Stimulated activated memory B cell treated with anti-CD40 and anti-IgM and Interleukin-4, amounts not matched to agents 10 μg/mL and 1 μg/mL and 100 μg/mL, for 72 hours (primary cell): ENCODE measurements at regions not wholly inside any gene's neighbourhood (a gene's known extent, or its start where the extent isn't known, plus 50 kb on each side); places are given as distances from the start of the nearest gene placed in this dataset.

ENCODE experiments used
- ATAC-seq: fragments of 150-1000 bp; cut with Tn5 transposase; 2 replicates; pipeline ENCODE4 v1.10.0; 2021
- H3K27ac Mint-ChIP-seq: one replicate; pipeline ENCODE4 v1.8.0; 2022; ENCODE audit warnings: mild to moderate bottlenecking, mixed read lengths
- H3K27me3 Mint-ChIP-seq: one replicate; pipeline ENCODE4 v1.8.0; 2022; ENCODE audit warnings: mixed read lengths
- H3K36me3 Mint-ChIP-seq: one replicate; pipeline ENCODE4 v1.8.0; 2022; ENCODE audit warnings: mixed read lengths
- H3K4me1 Mint-ChIP-seq: one replicate; pipeline ENCODE4 v1.8.0; 2022; ENCODE audit warnings: mixed read lengths
- H3K4me3 Mint-ChIP-seq: one replicate; pipeline ENCODE4 v1.8.0; 2022; ENCODE audit warnings: mild to moderate bottlenecking, moderate library complexity, mixed read lengths
- H3K9me3 Mint-ChIP-seq: one replicate; pipeline ENCODE4 v1.8.0; 2022; ENCODE audit warnings: mixed read lengths

GRCh38 chr11:80849253-80849652 lies 1408.4 kb upstream of the TENM4 start:
- Mint-ChIP-seq H3K4me1 (peaks cover 9% of the 10 kb centered on the region), H3K9me3 (peaks cover 3% of the 10 kb centered on the region), H3K27ac (no peak overlapping the region), H3K27me3 (no peaks in the 10 kb centered on the region), H3K36me3 (no peaks in the 10 kb centered on the region), H3K4me3 (no peak overlapping the region)
- peak; percentile 56 for ATAC-seq

DNA sequence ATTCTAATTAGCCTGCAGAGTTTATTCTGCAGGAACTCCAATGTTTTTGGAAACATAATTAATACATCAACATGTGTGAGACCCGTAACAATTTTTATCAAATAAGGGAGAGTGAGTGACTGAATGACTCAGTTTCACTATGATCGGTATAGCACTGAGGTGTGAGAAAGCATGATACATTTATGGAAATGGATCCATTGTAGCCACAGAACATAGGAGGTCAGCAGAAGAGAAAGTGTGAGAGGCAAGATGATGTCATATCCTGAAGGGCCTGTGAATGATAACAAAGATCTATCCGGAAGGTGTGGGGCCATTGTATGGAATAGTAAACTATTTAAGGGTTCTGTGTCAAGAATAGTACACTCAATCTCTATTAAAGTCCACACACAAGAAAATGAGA lies 1406.1 kb upstream of the TENM4 start:
- ATAC-seq: no peak
- Mint-ChIP-seq H3K9me3 (peaks cover 3% of the 10 kb centered on the region), H3K4me3 (no peak overlapping the region), H3K36me3 (no peaks in the 10 kb centered on the region), H3K27ac (no peak overlapping the region), H3K4me1 (peaks cover 9% of the 10 kb centered on the region), H3K27me3 (no peaks in the 10 kb centered on the region)

GRCh38 chr11:80846442-80846841 lies 1405.6 kb upstream of the TENM4 start:
- peaks cover 3% of the 10 kb centered on the region for H3K9me3 Mint-ChIP-seq

DNA sequence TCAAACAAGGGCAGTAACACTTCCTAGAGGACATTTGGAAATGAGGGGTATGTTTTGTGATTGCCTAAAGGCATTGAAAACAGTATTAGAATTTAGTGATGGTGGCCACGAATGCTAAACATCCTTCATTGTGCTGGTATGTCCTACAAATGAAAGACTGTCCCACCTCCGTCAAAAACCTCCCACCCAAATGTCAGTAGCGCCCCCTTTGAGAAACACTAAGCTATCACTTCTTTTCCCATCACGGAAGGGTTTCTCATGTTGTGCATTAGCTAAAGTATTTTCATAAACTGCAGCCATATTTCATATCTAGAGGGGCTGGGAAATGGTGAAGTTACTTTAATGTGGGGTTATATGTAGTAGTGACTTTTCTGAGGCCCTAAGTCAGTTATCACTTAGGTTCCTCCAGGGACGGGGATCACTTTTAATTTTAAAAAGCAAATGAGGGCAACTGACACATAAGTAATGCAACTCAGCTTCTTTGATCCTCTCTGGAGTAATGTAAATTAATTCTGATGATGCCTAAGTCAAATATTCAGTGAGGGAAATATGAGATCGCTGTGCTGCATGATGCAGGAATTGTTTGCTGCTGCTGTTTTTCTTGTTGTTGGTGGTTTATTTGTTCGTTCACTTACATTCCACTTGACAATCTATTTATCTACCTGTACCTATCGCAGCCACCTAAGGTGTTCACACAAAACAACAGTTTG lies 1403.4 kb upstream of the TENM4 start:
- no peak overlapping the region for H3K4me3 Mint-ChIP-seq
- no peak for ATAC-seq
- no peak overlapping the region for H3K27ac Mint-ChIP-seq
- peaks cover 6% of the 10 kb centered on the region for H3K4me1 Mint-ChIP-seq
- no peaks in the 10 kb centered on the region for H3K9me3 Mint-ChIP-seq
- no peaks in the 10 kb centered on the region for H3K27me3 Mint-ChIP-seq
- no peaks in the 10 kb centered on the region for H3K36me3 Mint-ChIP-seq

More at GRCh38 chr11:80846442-80846841, 1405.6 kb upstream of the TENM4 start:
- Mint-ChIP-seq H3K4me3 (no peak overlapping the region), H3K4me1 (peaks cover 9% of the 10 kb centered on the region), H3K27ac (no peak overlapping the region), H3K27me3 (no peaks in the 10 kb centered on the region), H3K36me3 (no peaks in the 10 kb centered on the region)
- no peak for ATAC-seq

DNA sequence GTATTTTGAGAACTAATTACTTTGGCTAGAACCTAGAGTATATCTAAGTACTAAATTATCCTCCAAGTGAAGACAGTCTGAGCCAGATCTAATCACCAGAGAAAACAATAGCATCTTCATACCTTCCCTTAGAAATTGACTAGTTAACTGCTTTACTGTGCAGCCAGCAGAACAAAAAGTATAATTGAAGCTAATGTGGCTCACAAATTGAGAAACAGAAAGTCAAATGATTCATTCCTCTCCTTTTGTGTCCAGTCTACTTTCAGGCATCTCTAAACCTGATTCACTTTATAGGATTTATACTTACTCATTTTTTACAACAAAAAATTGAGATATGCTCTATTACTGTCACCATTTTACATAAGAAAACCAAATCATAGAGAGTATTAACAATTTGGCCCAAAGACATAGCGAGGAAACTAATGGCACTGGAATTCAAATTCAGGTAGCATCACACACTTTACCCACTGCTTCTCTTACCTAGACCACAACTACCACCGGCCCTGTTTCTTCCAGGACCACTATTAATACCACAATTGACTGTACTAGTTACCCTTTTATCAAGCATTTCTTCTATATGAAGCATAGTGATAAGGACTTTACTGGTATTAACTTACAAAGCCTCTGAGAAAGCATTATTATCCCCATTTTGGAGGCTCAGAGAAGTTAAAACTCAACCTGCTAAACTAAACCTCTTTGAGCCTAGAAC lies 1402.6 kb upstream of the TENM4 start:
- Mint-ChIP-seq H3K4me3 (no peak overlapping the region), H3K36me3 (no peaks in the 10 kb centered on the region), H3K4me1 (no peaks in the 10 kb centered on the region), H3K27me3 (no peaks in the 10 kb centered on the region), H3K9me3 (no peaks in the 10 kb centered on the region), H3K27ac (no peak overlapping the region)
- no peak for ATAC-seq

DNA sequence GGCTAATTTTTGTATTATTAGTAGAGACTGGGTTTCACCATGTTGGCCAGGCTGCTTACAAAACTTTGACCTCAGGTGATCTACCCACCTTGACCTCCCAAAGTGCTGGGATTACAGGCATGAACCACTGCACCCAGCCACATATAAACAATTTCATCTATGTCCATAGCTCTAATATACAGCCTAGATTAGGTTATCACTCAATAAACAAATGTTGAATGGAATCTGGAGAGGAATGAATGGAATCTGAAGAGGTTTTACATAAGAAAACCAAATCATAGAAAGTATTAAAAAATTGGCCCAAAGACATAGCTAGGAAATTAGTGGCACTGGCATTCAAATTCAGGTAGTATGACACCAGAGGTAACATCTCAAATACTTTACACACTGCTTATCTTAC lies 1401.4 kb upstream of the TENM4 start:
- no peaks in the 10 kb centered on the region for H3K4me1 Mint-ChIP-seq
- H3K4me3 Mint-ChIP-seq: no peak overlapping the region
- no peaks in the 10 kb centered on the region for H3K36me3 Mint-ChIP-seq
- H3K27ac Mint-ChIP-seq: no peak overlapping the region
- H3K9me3 Mint-ChIP-seq: peaks cover 2% of the 10 kb centered on the region
- ATAC-seq: no peak
- H3K27me3 Mint-ChIP-seq: no peaks in the 10 kb centered on the region

- no peaks in the 10 kb centered on the region for H3K27me3 Mint-ChIP-seq
- no peak overlapping the region for H3K27ac Mint-ChIP-seq
- H3K4me1 Mint-ChIP-seq: no peaks in the 10 kb centered on the region
- H3K4me3 Mint-ChIP-seq: no peak overlapping the region
- peaks cover 2% of the 10 kb centered on the region for H3K9me3 Mint-ChIP-seq
- ATAC-seq: no peak
- no peaks in the 10 kb centered on the region for H3K36me3 Mint-ChIP-seq
These were observed 1400.8 kb upstream of the TENM4 start for GRCh38 chr11:80841675-80842074.

DNA sequence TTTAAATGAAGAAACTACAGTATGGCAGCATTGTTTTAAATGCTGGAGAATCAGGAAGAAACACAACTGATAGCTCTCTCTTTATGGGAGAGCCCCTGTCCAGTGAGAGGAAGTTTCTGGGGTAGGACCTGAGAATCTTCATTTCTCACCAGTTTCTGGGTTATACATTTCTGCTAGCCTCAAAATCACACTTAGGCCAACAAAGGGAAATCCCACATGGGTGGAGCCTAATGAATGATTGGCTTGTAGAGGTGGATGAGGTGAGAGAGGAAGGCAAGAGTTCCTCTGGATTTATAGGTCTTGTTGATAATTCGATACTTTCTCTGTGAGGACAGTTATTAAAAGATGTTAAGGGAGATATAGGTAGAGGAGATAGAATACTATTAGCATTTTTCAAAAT lies 1397.3 kb upstream of the TENM4 start:
- H3K27ac Mint-ChIP-seq: no peak overlapping the region
- H3K4me1 Mint-ChIP-seq: no peaks in the 10 kb centered on the region
- no peak overlapping the region for H3K4me3 Mint-ChIP-seq
- H3K27me3 Mint-ChIP-seq: no peaks in the 10 kb centered on the region
- peaks cover 2% of the 10 kb centered on the region for H3K9me3 Mint-ChIP-seq
- no peaks in the 10 kb centered on the region for H3K36me3 Mint-ChIP-seq
- ATAC-seq: no peak

GRCh38 chr11:80837051-80837450 lies 1396.2 kb upstream of the TENM4 start:
- Mint-ChIP-seq H3K4me3 (no peak overlapping the region), H3K4me1 (no peaks in the 10 kb centered on the region), H3K9me3 (peaks cover 2% of the 10 kb centered on the region), H3K27ac (no peak overlapping the region), H3K27me3 (no peaks in the 10 kb centered on the region), H3K36me3 (no peaks in the 10 kb centered on the region)
- ATAC-seq: no peak

- Mint-ChIP-seq H3K4me1 (no peaks in the 10 kb centered on the region), H3K36me3 (no peaks in the 10 kb centered on the region), H3K9me3 (no peaks in the 10 kb centered on the region), H3K27me3 (no peaks in the 10 kb centered on the region), H3K4me3 (no peak overlapping the region), H3K27ac (no peak overlapping the region)
- no peak for ATAC-seq
These were observed 1390.5 kb upstream of the TENM4 start for GRCh38 chr11:80831374-80831773.

GRCh38 chr11:80827781-80828180 lies 1387.0 kb upstream of the TENM4 start:
- H3K27ac Mint-ChIP-seq: no peak overlapping the region
- no peak for ATAC-seq
- H3K27me3 Mint-ChIP-seq: no peaks in the 10 kb centered on the region
- H3K9me3 Mint-ChIP-seq: no peaks in the 10 kb centered on the region
- no peaks in the 10 kb centered on the region for H3K36me3 Mint-ChIP-seq
- H3K4me3 Mint-ChIP-seq: no peak overlapping the region
- H3K4me1 Mint-ChIP-seq: no peaks in the 10 kb centered on the region

DNA sequence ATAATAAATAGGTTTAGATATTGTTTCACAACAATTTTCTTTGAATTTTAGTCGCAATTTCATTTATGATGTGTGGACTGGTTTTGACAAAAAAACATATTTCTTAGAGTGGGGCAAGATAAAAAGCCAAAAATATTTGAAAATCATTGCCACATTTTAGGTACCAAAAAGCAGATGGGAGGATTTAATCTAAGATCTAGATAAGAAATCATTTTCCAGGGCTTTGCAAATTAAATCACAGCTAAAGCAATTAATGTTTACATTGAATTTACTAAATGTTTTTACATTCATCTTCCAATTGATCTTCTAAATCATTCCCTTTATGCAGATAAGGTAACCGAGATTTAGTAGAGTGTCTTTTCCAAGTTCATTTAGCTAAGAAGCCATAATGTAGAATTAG lies 1386.0 kb upstream of the TENM4 start:
- H3K4me1 Mint-ChIP-seq: no peaks in the 10 kb centered on the region
- H3K9me3 Mint-ChIP-seq: no peaks in the 10 kb centered on the region
- no peak overlapping the region for H3K27ac Mint-ChIP-seq
- no peaks in the 10 kb centered on the region for H3K27me3 Mint-ChIP-seq
- no peak for ATAC-seq
- no peak overlapping the region for H3K4me3 Mint-ChIP-seq
- no peaks in the 10 kb centered on the region for H3K36me3 Mint-ChIP-seq

GRCh38 chr11:80822308-80822707 lies 1381.5 kb upstream of the TENM4 start:
- no peak for ATAC-seq
- H3K27ac Mint-ChIP-seq: no peak overlapping the region
- no peaks in the 10 kb centered on the region for H3K36me3 Mint-ChIP-seq
- no peaks in the 10 kb centered on the region for H3K27me3 Mint-ChIP-seq
- H3K4me3 Mint-ChIP-seq: no peak overlapping the region
- no peaks in the 10 kb centered on the region for H3K4me1 Mint-ChIP-seq
- H3K9me3 Mint-ChIP-seq: no peaks in the 10 kb centered on the region

- Mint-ChIP-seq H3K9me3 (no peaks in the 10 kb centered on the region), H3K36me3 (no peaks in the 10 kb centered on the region), H3K4me1 (peaks cover 19% of the 10 kb centered on the region), H3K27me3 (no peaks in the 10 kb centered on the region), H3K27ac (no peak overlapping the region), H3K4me3 (no peak overlapping the region)
- ATAC-seq: no peak
These were observed 1378.4 kb upstream of the TENM4 start for GRCh38 chr11:80819271-80819670.

GRCh38 chr11:80816966-80817365 lies 1376.1 kb upstream of the TENM4 start:
- peak overlapping the region; percentile 67 for H3K4me3 Mint-ChIP-seq
- peak; percentile 56 for ATAC-seq

GRCh38 chr11:80816454-80816847 lies 1375.6 kb upstream of the TENM4 start:
- Mint-ChIP-seq H3K4me3 (no peak overlapping the region), H3K27ac (peak overlapping the region; percentile 85), H3K9me3 (peaks cover 3% of the 10 kb centered on the region), H3K4me1 (peaks cover 19% of the 10 kb centered on the region), H3K27me3 (no peaks in the 10 kb centered on the region), H3K36me3 (no peaks in the 10 kb centered on the region)
- peak; percentile 71 for ATAC-seq

More at GRCh38 chr11:80816966-80817365, 1376.1 kb upstream of the TENM4 start:
- Mint-ChIP-seq H3K27me3 (no peaks in the 10 kb centered on the region), H3K27ac (peak overlapping the region; percentile 85), H3K9me3 (peaks cover 3% of the 10 kb centered on the region), H3K4me1 (peaks cover 19% of the 10 kb centered on the region), H3K36me3 (no peaks in the 10 kb centered on the region)
